SKM-1 (cell line): ENCODE measurements at regions not wholly inside any gene's neighbourhood (a gene's known extent, or its start where the extent isn't known, plus 50 kb on each side); places are given as distances from the start of the nearest gene placed in this dataset.
A peak's percentile ranks its signal among the peaks of the same experiment; 100 is the strongest.
"Not testable (repeated sequence)": the region's sequence is repeated elsewhere in the genome, so short reads cannot be mapped to it uniquely, and the experiment has no call there.

ENCODE experiments used
- DNase-seq: peaks from one replicate; lab custom pipeline; 2025; ENCODE audit not compliant: unreplicated experiment; lab: John Stamatoyannopoulos, UW

DNA sequence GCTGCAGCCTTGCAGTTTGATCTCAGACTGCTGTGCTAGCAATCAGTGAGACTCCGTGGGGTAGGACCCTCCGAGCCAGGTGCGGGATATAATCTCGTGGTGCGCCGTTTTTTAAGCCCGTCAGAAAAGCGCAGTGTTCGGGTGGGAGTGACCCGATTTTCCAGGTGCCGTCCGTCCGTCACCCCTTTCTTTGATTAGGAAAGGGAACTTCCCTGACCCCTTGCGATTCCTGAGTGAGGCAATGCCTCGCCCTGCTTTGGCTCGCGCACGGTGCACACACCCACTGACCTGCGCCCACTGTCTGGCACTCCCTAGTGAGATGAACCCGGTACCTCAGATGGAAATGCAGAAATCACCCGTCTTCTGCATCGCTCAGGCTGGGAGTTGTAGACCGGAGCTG lies 203.2 kb downstream of the SNCAIP start:
- DNase-seq, result not testable (repeated sequence)

DNA sequence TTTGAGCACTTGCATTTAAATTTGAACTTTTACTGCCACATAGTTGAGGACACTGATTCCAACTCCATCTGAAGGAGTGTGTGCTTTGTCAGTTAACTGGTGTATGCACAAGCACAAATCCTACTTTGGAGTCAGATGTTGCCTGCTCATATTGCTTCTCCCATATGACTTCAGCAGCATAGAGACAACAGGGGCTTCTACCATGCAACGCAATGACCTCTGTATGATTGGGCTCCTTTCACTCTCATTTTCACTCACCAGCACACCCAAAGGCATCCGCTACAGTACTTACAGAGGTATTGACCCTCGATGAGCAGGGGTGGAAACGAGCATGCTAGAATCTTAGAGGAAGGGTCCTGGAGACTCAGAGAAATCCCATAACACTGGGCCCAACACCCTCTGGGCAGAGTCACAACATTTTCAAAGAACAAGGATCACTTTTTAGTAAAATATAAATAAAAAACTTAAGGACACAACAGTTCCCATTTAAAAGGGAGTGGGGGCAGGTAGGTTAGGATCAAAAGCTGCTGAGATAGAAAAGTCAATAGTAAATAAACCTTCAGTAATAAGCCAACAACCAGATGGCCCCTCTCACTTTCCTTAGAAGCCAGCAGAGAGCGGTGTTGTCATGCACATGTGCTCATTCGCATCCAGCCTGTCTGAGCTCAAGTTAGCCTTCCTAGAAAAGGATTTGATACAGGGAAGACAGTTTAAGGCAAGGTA lies 203.8 kb downstream of the SNCAIP start:
- peak; percentile 33 for DNase-seq

DNA sequence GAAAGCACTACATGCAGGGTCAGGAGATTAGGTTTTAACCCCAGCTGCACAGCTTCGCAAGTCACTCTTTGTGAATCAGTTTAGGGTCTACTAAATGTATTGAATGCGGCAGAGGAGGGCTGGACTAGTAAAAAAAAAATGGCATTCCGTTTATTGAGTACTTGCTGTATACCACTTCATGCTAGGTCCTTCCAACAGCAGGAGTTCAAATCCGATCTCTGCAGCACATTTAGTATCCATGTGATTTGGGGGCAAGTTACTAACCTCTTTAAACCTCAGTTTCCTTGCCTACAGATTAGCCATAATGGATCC lies 204.4 kb downstream of the SNCAIP start:
- no peak for DNase-seq

GRCh38 chr5:122517091-122517490 lies 205.1 kb downstream of the SNCAIP start:
- no peak for DNase-seq

DNA sequence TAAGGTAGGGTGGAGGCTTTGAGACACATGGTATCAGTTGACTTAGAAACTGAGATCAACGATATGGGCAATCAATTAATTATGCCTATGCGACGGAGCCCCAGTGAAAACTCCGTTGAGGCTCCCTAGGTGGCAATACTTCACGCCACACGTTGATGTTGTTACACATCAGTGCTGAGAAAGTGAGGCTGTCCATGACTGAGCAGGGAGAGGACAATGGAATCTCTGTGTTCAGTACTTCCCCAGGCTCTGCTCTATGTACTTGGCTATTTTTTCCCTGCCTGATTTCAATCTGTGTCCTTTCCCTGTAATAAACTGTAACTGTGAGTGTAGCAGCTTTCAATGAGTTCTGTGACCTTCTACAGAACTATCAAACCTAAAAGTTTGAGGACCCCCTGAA lies 211.7 kb downstream of the SNCAIP start:
- DNase-seq, result no peak

- no peak for DNase-seq
Observed at GRCh38 chr5:122527547-122527946, 215.5 kb downstream of the SNCAIP start.

DNA sequence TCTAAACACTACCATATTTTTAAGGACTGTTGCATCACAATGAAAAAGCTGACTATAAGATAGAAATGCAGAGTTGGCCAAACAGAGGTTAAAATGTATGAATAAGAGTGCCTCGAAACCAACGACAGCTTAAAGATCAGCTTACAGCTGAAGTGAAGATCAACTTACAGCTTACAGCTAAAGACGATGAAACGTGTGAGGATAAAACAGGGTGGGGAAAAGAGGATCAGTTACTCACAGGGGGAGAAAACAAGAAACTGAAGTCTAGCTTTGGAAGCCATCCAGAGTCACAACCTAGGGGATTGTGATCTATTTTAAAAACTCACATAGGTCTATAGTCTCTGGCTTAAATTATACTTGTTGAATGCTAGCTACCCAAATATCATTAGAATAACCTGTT lies 220.0 kb downstream of the SNCAIP start:
- no peak for DNase-seq

DNA sequence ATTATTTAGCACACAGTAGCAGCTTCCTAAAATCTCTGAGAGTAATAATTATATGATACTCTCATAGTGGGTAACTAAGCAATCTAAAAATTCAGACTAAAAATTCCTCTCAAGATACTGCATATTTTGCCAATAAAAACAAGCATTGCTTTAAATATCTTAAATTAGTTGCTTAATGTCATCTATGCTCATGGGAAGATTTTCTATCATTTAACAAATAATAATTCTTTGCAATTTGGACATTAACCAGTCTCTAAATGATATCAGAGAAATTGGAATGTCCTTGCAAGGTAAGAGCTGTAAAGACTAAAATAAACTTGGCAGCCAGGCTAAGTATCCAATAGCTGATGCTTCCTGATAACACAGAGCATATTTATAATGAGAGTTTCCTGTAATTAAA lies 221.8 kb downstream of the SNCAIP start:
- no peak for DNase-seq

GRCh38 chr5:122534829-122535228 lies 222.8 kb downstream of the SNCAIP start:
- DNase-seq, result no peak

GRCh38 chr5:122541388-122541787 lies 229.4 kb downstream of the SNCAIP start:
- DNase-seq, result no peak

GRCh38 chr5:122545986-122546385 lies 228.9 kb upstream of the SNX2 start:
- DNase-seq, result no peak

DNA sequence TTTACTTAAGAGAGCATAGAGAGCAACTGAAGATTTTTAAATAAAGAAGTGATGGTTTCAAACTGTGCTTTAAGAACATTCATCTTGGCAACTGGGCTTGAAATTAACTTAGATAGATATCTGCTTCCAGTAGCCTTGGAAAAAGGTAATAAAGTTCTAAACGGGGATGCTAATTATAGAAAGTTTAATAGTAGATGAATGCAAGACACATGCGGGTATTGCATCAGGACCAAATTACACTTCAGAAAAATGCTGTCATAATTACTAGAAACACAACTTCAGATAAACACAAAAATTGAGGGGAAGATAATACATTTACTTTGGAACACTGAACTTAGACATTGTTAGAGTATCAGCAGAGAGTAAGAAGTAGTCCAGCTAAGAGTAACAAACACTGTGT lies 227.7 kb upstream of the SNX2 start:
- no peak for DNase-seq

- DNase-seq, result no peak
Observed at GRCh38 chr5:122547669-122548068, 227.2 kb upstream of the SNX2 start.

DNA sequence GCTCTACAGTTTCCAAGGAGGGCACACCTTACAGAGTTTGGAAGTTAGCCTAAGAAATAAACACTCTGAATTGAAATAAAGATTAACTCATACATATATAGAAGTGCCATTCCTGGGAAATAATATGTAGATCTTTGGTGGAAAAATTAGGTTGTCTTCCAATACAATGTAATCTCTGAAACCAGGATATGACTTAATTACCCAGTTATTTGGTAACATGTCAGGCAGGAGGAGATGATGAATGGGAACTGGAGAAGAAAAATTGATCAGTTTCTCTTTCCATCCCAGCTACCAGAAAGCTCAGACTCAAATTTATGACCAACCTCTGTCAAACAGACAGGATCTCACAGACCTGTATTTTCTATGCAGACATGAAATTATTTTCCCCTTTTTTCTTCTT lies 215.2 kb upstream of the SNX2 start:
- no peak for DNase-seq

DNA sequence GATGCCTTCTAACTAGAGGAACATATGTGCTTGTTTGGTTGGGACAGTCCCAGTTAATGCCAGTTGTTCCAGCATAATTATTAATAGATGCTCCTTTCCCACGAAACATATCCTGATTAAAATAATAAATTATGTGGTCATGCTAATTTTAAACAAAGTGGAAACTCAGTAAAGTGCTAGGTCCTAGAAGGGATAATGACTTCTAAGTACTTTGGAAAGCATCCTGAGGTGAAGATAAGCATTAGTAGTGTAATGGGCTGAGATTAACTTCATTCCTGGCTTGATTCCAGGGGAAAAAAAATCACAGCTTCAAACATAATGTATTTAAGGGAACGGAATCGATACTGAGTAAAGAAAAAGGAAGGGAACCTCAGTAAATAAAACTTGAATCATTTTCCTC lies 213.7 kb upstream of the SNX2 start:
- no peak for DNase-seq

GRCh38 chr5:122565331-122565730 lies 209.5 kb upstream of the SNX2 start:
- no peak for DNase-seq

DNA sequence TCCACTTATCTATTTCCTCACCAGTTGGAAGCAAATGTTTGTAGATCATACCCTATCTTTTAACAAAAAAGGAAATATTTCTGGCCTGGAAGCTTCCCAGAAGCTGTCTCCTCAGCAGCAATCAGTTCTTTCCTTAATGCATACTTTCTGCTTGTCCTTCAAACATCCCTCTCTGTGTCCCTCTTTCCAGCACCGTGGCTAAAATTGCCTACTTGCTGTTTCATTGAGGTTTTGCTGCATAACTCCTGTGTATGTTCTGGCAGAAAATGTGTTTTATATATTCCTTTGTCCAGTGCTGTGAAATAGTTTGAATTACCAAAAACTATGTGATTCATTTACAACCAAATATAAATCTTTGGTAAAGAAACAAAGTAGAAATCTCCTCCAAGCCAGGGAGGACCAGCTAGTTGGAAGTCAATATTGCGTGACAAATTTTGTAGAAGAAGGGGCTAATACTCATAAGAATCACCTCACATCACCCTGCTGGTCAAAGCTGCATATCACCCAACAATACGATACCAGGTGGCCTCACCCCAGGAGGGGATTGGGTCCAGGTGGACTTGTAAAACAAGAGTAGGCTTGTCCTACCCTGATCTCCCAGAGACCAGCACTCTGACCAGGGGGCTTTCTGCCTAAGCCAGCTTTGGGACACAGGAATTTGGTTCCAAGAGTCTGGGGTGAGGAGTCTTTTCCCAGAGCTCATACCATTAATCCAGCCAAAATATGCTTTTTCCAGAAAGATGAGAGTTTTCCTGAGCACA lies 198.4 kb upstream of the SNX2 start:
- no peak for DNase-seq

GRCh38 chr5:122581629-122582028 lies 193.3 kb upstream of the SNX2 start:
- no peak for DNase-seq

DNA sequence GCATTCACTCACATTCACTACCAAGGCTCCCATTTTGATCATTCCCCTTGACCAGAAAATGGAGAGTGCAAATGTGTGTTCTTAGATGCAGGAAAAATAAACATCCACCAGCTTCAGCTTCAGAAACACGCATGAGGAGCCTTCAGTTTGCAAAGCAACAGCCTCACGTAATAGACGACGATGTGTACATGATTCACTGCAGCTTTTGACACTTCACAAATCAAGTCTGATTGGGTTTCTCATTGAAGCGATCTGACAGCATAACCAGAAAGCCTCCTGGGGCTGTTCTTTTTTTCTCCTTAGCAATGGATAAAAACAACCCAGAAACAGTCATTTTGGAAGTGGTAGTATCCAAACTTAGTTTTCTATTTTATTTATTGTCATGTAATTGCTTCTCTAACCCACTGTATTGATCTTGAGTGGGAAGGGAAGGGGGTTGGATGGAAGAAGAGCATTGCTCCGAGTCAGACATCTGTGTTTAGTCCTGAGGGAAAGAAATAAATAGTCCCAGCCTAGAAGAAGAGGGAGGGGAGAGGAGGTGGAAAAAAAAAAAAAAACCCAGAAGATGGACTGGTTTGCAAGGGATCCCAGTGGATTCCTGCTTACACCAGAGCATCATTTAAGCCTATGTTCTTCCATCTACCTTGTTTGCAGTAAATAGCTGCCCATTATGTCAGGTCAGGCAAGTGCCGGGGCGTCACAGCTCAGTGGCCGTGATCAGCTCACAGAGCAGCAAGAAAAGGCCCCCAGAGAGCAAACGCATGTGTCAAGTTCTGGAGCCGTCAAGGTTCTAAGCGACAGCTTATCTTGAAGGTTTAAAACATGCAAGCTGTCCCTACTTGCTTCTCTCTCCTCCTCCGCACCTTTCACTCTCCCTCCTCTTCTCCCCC lies 190.2 kb upstream of the SNX2 start:
- no peak for DNase-seq

DNA sequence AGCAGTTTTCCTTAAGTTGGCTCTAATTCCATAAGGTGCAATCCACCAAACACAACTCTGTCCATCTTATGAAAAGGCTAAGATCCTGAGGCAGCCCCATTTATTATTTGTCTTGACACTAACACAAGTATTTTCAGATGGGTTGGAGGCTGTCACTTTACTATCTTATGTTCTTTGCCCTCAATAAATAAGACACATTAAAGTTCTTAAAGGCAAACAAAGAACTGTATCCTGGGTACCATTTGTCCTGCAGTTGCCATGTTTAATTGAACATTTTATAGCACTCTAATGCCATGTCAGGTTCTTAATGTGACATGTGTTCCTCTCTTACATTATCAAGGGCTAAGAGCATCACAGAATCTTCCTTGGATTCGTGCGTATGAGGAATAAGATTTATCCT lies 189.5 kb upstream of the SNX2 start:
- no peak for DNase-seq

GRCh38 chr5:122586351-122586750 lies 188.5 kb upstream of the SNX2 start:
- DNase-seq, result no peak

DNA sequence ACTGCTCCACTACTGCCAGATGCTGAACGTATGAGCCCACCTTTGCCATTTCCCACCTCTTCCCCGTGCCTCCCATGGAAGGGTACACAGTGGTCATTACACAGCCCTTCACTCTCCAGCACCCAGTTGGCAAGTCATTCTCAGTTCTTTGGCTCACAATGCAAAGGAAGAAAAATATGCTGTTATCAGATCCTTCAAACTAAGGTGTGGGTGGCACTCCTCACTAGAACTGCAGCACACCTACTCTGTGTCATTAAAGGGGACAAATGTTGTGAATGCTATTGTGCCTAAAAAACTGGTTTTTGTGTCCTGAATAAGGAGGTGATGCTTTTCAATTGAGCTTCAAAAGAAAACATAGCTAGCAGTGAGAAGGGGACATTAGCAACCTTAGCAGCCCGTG lies 183.1 kb upstream of the SNX2 start:
- no peak for DNase-seq
